ENCODE measurements at regions not wholly inside any gene's neighbourhood (a gene's known extent, or its start where the extent isn't known, plus 50 kb on each side); places are given as distances from the start of the nearest gene placed in this dataset.
"Not testable (repeated sequence)": the region's sequence is repeated elsewhere in the genome, so short reads cannot be mapped to it uniquely, and the experiment has no call there.

DNA sequence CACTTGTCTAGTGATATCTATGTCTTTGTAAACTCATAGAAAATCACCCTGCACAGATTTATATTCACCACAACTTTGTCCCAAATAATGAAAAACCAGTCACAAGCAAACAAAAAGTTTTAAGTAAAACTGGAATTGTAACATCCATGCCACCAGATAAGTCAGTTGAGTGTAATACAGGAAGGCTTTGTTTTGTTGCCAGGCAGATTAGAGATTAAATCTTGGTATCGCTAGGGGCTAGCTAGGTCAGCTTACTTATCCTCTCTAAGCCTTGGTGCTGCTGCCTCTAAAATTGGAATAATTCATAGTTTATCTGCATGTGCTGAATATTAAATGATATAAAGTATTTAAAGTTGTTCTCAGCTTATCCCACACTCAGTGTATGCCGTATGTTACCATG lies 1062.5 kb downstream of the CDH9 start:
- H3K4me1 ChIP-seq (ENCODE audit: insufficient read depth, low read length), result no peaks in the 10 kb centered on the region
- H3K9ac ChIP-seq (ENCODE audit: low read length), result no peak overlapping the region
- no peaks in the 10 kb centered on the region for H3K27me3 Mint-ChIP-seq (ENCODE audit: low read depth, unreplicated experiment)
- H3K4me3 ChIP-seq (ENCODE audit: insufficient read depth, low read depth, low read length), result no peak overlapping the region
- H3K4me1 Mint-ChIP-seq (ENCODE audit: low read depth, unreplicated experiment), result no peaks in the 10 kb centered on the region
- H3K36me3 ChIP-seq (ENCODE audit: insufficient read depth, low read length), result no peaks in the 10 kb centered on the region
- no peaks in the 10 kb centered on the region for H3K36me3 Mint-ChIP-seq (ENCODE audit: low read depth, unreplicated experiment)
- H2AFZ ChIP-seq (ENCODE audit: low read depth, low read length), result no peak overlapping the region
- DNase-seq (ENCODE audit: low read depth) (no peak), FAIRE-seq (no peak)
- peaks cover 2% of the 10 kb centered on the region for H3K9me3 Mint-ChIP-seq (ENCODE audit: unreplicated experiment)
- no peaks in the 10 kb centered on the region for H3K79me2 ChIP-seq (ENCODE audit: insufficient read depth, low read length)
- H3K27ac ChIP-seq (ENCODE audit: low read depth, low read length), result no peak overlapping the region
- H3K9me3 ChIP-seq (ENCODE audit: insufficient read depth, low read depth, low read length), result peaks cover 3% of the 10 kb centered on the region
- H3K4me2 ChIP-seq (ENCODE audit: low read length), result no peak overlapping the region
- H3K4me3 Mint-ChIP-seq (ENCODE audit: unreplicated experiment), result no peak overlapping the region
- H4K20me1 ChIP-seq (ENCODE audit: insufficient read depth, low read length), result no peaks in the 10 kb centered on the region
- no peak overlapping the region for H3K27ac Mint-ChIP-seq (ENCODE audit: unreplicated experiment)
- no peaks in the 10 kb centered on the region for H3K27me3 ChIP-seq (ENCODE audit: insufficient read depth, low read length)
- TF ChIP-seq EZH2 (IDR thresholded peaks at IDR 0.05; ENCODE audit: insufficient read depth, low read length), result no peak
- TF ChIP-seq, protein P1, sequence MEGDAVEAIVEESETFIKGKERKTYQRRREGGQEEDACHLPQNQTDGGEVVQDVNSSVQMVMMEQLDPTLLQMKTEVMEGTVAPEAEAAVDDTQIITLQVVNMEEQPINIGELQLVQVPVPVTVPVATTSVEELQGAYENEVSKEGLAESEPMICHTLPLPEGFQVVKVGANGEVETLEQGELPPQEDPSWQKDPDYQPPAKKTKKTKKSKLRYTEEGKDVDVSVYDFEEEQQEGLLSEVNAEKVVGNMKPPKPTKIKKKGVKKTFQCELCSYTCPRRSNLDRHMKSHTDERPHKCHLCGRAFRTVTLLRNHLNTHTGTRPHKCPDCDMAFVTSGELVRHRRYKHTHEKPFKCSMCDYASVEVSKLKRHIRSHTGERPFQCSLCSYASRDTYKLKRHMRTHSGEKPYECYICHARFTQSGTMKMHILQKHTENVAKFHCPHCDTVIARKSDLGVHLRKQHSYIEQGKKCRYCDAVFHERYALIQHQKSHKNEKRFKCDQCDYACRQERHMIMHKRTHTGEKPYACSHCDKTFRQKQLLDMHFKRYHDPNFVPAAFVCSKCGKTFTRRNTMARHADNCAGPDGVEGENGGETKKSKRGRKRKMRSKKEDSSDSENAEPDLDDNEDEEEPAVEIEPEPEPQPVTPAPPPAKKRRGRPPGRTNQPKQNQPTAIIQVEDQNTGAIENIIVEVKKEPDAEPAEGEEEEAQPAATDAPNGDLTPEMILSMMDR (IDR thresholded peaks at IDR 0.05; ENCODE audit: insufficient read depth, low read depth, low read length), result no peak

DNA sequence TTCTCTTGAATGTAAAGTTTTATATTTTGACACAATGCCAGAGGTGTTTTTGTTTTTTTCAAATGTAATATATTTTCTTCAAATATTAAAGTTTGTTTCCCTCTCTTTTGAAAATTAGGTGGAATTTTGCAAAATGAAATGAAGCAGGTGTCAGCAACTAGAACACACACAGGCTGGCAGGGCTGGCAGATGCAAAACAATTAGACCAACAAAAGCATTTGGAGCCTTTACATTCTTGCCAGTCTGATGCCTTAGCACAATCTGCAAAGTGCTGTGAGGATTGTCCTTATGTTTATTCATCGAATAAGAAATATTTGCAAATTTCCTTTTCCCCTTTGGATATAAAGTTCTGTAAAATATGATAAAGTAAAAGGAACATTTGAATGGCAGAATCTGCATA lies 1063.9 kb downstream of the CDH9 start:
- H3K4me3 Mint-ChIP-seq (ENCODE audit: unreplicated experiment), result no peak overlapping the region
- FAIRE-seq, result no peak

DNA sequence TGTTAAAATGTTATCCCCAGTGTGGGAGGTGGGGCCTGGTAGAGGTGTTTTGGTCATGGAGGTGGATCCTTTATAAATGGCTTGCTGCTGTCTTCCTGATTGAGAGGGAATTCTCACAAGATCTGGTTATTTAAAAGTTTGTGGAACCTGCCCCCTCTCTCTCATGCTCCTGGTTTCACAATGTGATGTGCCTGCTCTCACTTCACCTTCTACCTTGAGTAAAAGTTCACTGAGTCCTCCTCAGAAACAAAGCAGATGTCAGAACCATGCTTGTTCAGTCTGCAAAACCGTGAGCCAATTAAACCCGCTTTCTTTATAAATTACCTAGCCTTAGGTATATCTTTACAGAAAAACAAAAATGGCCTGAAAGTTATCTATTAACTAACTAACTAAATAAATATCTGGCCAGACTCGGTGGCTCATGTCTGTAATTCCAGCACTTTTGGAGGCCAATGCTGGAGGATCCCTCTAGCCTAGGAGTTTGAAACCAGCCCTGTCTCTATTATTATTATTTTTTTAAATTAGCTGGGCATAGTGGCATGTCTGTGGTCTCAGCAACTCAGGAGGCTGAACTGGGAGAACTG lies 1067.4 kb downstream of the CDH9 start:
- Mint-ChIP-seq H3K27ac (ENCODE audit: unreplicated experiment) (no peak overlapping the region), H3K4me3 (ENCODE audit: unreplicated experiment) (no peak overlapping the region), H3K9me3 (ENCODE audit: unreplicated experiment) (no peaks in the 10 kb centered on the region), H3K36me3 (ENCODE audit: low read depth, unreplicated experiment) (no peaks in the 10 kb centered on the region), H3K4me1 (ENCODE audit: low read depth, unreplicated experiment) (no peaks in the 10 kb centered on the region), H3K27me3 (ENCODE audit: low read depth, unreplicated experiment) (no peaks in the 10 kb centered on the region)
- H3K4me1 ChIP-seq (ENCODE audit: insufficient read depth, low read length), result no peaks in the 10 kb centered on the region
- no peak overlapping the region for H3K27ac ChIP-seq (ENCODE audit: low read depth, low read length)
- no peak for FAIRE-seq
- peaks cover 3% of the 10 kb centered on the region for H3K9me3 ChIP-seq (ENCODE audit: insufficient read depth, low read depth, low read length)
- no peak overlapping the region for H3K4me2 ChIP-seq (ENCODE audit: low read length)
- no peaks in the 10 kb centered on the region for H3K27me3 ChIP-seq (ENCODE audit: insufficient read depth, low read length)
- DNase-seq (ENCODE audit: low read depth), result no peak
- H4K20me1 ChIP-seq (ENCODE audit: insufficient read depth, low read length), result no peaks in the 10 kb centered on the region
- no peaks in the 10 kb centered on the region for H3K36me3 ChIP-seq (ENCODE audit: insufficient read depth, low read length)
- H3K9ac ChIP-seq (ENCODE audit: low read length), result no peak overlapping the region
- TF ChIP-seq, protein P1 (IDR thresholded peaks at IDR 0.05; ENCODE audit: insufficient read depth, low read depth, low read length), result no peak
- no peak for TF ChIP-seq EZH2 (IDR thresholded peaks at IDR 0.05; ENCODE audit: insufficient read depth, low read length)
- no peak overlapping the region for H3K4me3 ChIP-seq (ENCODE audit: insufficient read depth, low read depth, low read length)
- H3K79me2 ChIP-seq (ENCODE audit: insufficient read depth, low read length), result no peaks in the 10 kb centered on the region
- H2AFZ ChIP-seq (ENCODE audit: low read depth, low read length), result no peak overlapping the region

More for the DNA sequence above, 1063.9 kb downstream of the CDH9 start:
- H3K79me2 ChIP-seq (ENCODE audit: insufficient read depth, low read length), result no peaks in the 10 kb centered on the region
- Mint-ChIP-seq H3K27ac (ENCODE audit: unreplicated experiment) (no peak overlapping the region), H3K9me3 (ENCODE audit: unreplicated experiment) (no peaks in the 10 kb centered on the region), H3K4me1 (ENCODE audit: low read depth, unreplicated experiment) (no peaks in the 10 kb centered on the region), H3K27me3 (ENCODE audit: low read depth, unreplicated experiment) (no peaks in the 10 kb centered on the region), H3K36me3 (ENCODE audit: low read depth, unreplicated experiment) (no peaks in the 10 kb centered on the region)
- no peaks in the 10 kb centered on the region for H3K27me3 ChIP-seq (ENCODE audit: insufficient read depth, low read length)
- DNase-seq (ENCODE audit: low read depth), result no peak
- H3K36me3 ChIP-seq (ENCODE audit: insufficient read depth, low read length), result no peaks in the 10 kb centered on the region
- no peaks in the 10 kb centered on the region for H3K4me1 ChIP-seq (ENCODE audit: insufficient read depth, low read length)
- TF ChIP-seq, protein P1 (IDR thresholded peaks at IDR 0.05; ENCODE audit: insufficient read depth, low read depth, low read length), result no peak
- no peak for TF ChIP-seq EZH2 (IDR thresholded peaks at IDR 0.05; ENCODE audit: insufficient read depth, low read length)
- no peak overlapping the region for H3K4me3 ChIP-seq (ENCODE audit: insufficient read depth, low read depth, low read length)
- H3K27ac ChIP-seq (ENCODE audit: low read depth, low read length), result no peak overlapping the region
- no peaks in the 10 kb centered on the region for H4K20me1 ChIP-seq (ENCODE audit: insufficient read depth, low read length)
- H2AFZ ChIP-seq (ENCODE audit: low read depth, low read length), result no peak overlapping the region
- H3K9ac ChIP-seq (ENCODE audit: low read length), result no peak overlapping the region
- H3K4me2 ChIP-seq (ENCODE audit: low read length), result no peak overlapping the region
- H3K9me3 ChIP-seq (ENCODE audit: insufficient read depth, low read depth, low read length), result peaks cover 3% of the 10 kb centered on the region

DNA sequence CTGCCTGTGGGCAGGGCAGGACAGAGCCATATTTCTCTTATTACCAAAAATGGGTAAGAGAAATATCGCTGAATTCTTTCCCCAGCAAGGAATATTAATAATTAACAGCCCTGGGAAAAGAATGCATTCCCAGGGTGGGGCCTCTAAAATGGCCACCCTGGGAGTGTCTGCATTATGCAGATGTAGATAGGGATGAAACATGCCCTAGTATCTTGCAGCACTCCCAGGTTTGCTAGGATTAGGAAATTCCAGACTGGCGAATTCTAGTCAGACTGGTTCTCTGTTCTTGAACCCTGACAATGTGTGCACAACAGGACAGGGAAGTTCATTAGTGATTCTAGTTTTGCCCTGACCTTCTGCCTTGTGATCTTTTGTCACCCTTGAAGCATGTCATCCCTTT lies 1069.3 kb downstream of the CDH9 start:
- H3K4me2 ChIP-seq (ENCODE audit: low read length); H2AFZ ChIP-seq (ENCODE audit: low read depth, low read length); H3K27me3 Mint-ChIP-seq (ENCODE audit: low read depth, unreplicated experiment); H3K27ac Mint-ChIP-seq (ENCODE audit: unreplicated experiment); H3K36me3 Mint-ChIP-seq (ENCODE audit: low read depth, unreplicated experiment); H3K9me3 Mint-ChIP-seq (ENCODE audit: unreplicated experiment); H3K9ac ChIP-seq (ENCODE audit: low read length); H3K4me3 Mint-ChIP-seq (ENCODE audit: unreplicated experiment); H3K36me3 ChIP-seq (ENCODE audit: insufficient read depth, low read length); H3K27me3 ChIP-seq (ENCODE audit: insufficient read depth, low read length); DNase-seq (ENCODE audit: low read depth); H3K9me3 ChIP-seq (ENCODE audit: insufficient read depth, low read depth, low read length); H4K20me1 ChIP-seq (ENCODE audit: insufficient read depth, low read length); FAIRE-seq; H3K79me2 ChIP-seq (ENCODE audit: insufficient read depth, low read length); H3K4me1 ChIP-seq (ENCODE audit: insufficient read depth, low read length); H3K4me3 ChIP-seq (ENCODE audit: insufficient read depth, low read depth, low read length); H3K4me1 Mint-ChIP-seq (ENCODE audit: low read depth, unreplicated experiment); H3K27ac ChIP-seq (ENCODE audit: low read depth, low read length): not testable (repeated sequence)

Data from astrocyte (in vitro differentiated cells and primary cell).